H9 (cell line): ENCODE measurements at regions not wholly inside any gene's neighbourhood (a gene's known extent, or its start where the extent isn't known, plus 50 kb on each side); places are given as distances from the start of the nearest gene placed in this dataset.

Source experiments
- DNase-seq: peaks from one replicate; pipeline ENCODE4 v3.0.0-alpha.2; 2017
- H2AFZ ChIP-seq: one replicate; pipeline ENCODE4 v1.6.1; 2013; ENCODE audit warnings: mild to moderate bottlenecking, low read length, control low read depth, moderate library complexity
- H2AK5ac ChIP-seq: 2 replicates; pipeline ENCODE4 v1.6.1; 2013; ENCODE audit warnings: low read length, control low read depth, mixed read lengths; ENCODE audit not compliant: insufficient read length
- H2BK120ac ChIP-seq: one replicate; pipeline ENCODE4 v1.6.1; 2013; ENCODE audit warnings: low read depth, mild to moderate bottlenecking, low read length, control low read depth, inconsistent platforms; ENCODE audit not compliant: poor library complexity, severe bottlenecking
- H2BK12ac ChIP-seq: 2 replicates; pipeline ENCODE4 v1.6.1; 2013; ENCODE audit warnings: low read length, control low read depth, mixed read lengths, low read depth; ENCODE audit not compliant: insufficient read length
- H2BK15ac ChIP-seq: 2 replicates; pipeline ENCODE4 v1.6.1; 2013; ENCODE audit warnings: low read depth, low read length, control low read depth
- H2BK20ac ChIP-seq: one replicate; pipeline ENCODE4 v1.6.1; 2013; ENCODE audit warnings: low read depth, mild to moderate bottlenecking, low read length, control low read depth, inconsistent platforms; ENCODE audit not compliant: poor library complexity, severe bottlenecking
- H2BK5ac ChIP-seq: 2 replicates; pipeline ENCODE4 v1.6.1; 2013; ENCODE audit warnings: low read length, control low read depth, mixed read lengths; ENCODE audit not compliant: insufficient read length
- H3K14ac ChIP-seq: 2 replicates; pipeline ENCODE4 v1.6.1; 2013; ENCODE audit warnings: low read length, control low read depth; ENCODE audit not compliant: insufficient read depth
- H3K18ac ChIP-seq: 2 replicates; pipeline ENCODE4 v1.6.1; 2013; ENCODE audit warnings: low read depth, mild to moderate bottlenecking, mixed read lengths, low read length, control low read depth; ENCODE audit not compliant: insufficient read length
- H3K23ac ChIP-seq: 2 replicates; pipeline ENCODE4 v1.6.1; 2013; ENCODE audit warnings: low read length, control low read depth, mixed read lengths, low read depth; ENCODE audit not compliant: insufficient read length
- H3K23me2 ChIP-seq: 2 replicates; pipeline ENCODE4 v1.6.1; 2013; ENCODE audit warnings: low read depth, mild to moderate bottlenecking, mixed read lengths, low read length, control low read depth; ENCODE audit not compliant: insufficient read length, poor library complexity, severe bottlenecking
- H3K27ac ChIP-seq: 2 replicates; pipeline ENCODE4 v1.5.1; 2013; ENCODE audit warnings: low read length, control low read depth, mixed read lengths, low read depth; ENCODE audit not compliant: insufficient read length
- H3K27me3 ChIP-seq: 2 replicates; pipeline ENCODE4 v1.6.1; 2013; ENCODE audit warnings: low read length, control low read depth, inconsistent platforms; ENCODE audit not compliant: insufficient read depth
- H3K4ac ChIP-seq: 2 replicates; pipeline ENCODE4 v1.6.1; 2013; ENCODE audit warnings: low read depth, mild to moderate bottlenecking, control low read depth, inconsistent platforms, low read length, moderate library complexity
- H3K4me1 ChIP-seq: 2 replicates; pipeline ENCODE4 v1.6.1; 2013; ENCODE audit warnings: low read length, control low read depth, inconsistent platforms; ENCODE audit not compliant: insufficient read depth
- H3K4me2 ChIP-seq: 2 replicates; pipeline ENCODE4 v1.6.1; 2013; ENCODE audit warnings: low read length, control low read depth, mixed read lengths; ENCODE audit not compliant: insufficient read length, insufficient read depth
- H3K56ac ChIP-seq: 2 replicates; pipeline ENCODE4 v1.6.1; 2013; ENCODE audit warnings: low read depth, mild to moderate bottlenecking, mixed read lengths, low read length, control low read depth; ENCODE audit not compliant: insufficient read length
- H3K79me1 ChIP-seq: 2 replicates; pipeline ENCODE4 v1.6.1; 2013; ENCODE audit warnings: low read depth, mild to moderate bottlenecking, moderate library complexity, low read length, control low read depth, inconsistent platforms; ENCODE audit not compliant: insufficient read depth, poor library complexity, severe bottlenecking
- H3K79me2 ChIP-seq: 2 replicates; pipeline ENCODE4 v1.6.1; 2013; ENCODE audit warnings: low read length, control low read depth, inconsistent platforms; ENCODE audit not compliant: insufficient read depth
- H3K9ac ChIP-seq: 2 replicates; pipeline ENCODE4 v1.6.1; 2013; ENCODE audit warnings: low read length, control low read depth, mixed read lengths; ENCODE audit not compliant: insufficient read length; ENCODE audit errors: extremely low read depth
- H3K9me3 ChIP-seq: one replicate; pipeline ENCODE4 v1.6.1; 2013; ENCODE audit warnings: low read depth, low read length, inconsistent platforms; ENCODE audit not compliant: control insufficient read depth
- H3T11ph ChIP-seq: one replicate; pipeline ENCODE4 v1.6.1; 2013; ENCODE audit warnings: mild to moderate bottlenecking, low read length, control low read depth, inconsistent platforms
- H4K20me1 ChIP-seq: one replicate; pipeline ENCODE4 v1.6.1; 2013; ENCODE audit not compliant: control insufficient read depth, insufficient read length, insufficient read depth
- H4K5ac ChIP-seq: 2 replicates; pipeline ENCODE4 v1.6.1; 2013; ENCODE audit warnings: low read depth, mild to moderate bottlenecking, mixed read lengths, low read length, control low read depth; ENCODE audit not compliant: insufficient read length
- H4K8ac ChIP-seq: replicated peaks from 2 replicates; pipeline ENCODE4 v1.6.1; 2013; ENCODE audit warnings: low read length, control low read depth, mixed read lengths, low read depth; ENCODE audit not compliant: insufficient read length
- H4K91ac ChIP-seq: 2 replicates; pipeline ENCODE4 v1.6.1; 2013; ENCODE audit warnings: low read depth, mild to moderate bottlenecking, moderate library complexity, mixed read lengths, low read length, control low read depth; ENCODE audit not compliant: insufficient read length
- H3K27ac Mint-ChIP-seq, 3 experiments: 2 replicates in 2 of 3; 3 replicates in 1 of 3; pipeline ENCODE4 v1.8.0; 2020 to 2021; ENCODE audit warnings: mixed read lengths in 3 of 3, mild to moderate bottlenecking in 1 of 3, moderate library complexity in 1 of 3
- H3K27me3 Mint-ChIP-seq: 2 replicates; pipeline ENCODE4 v1.8.0; 2021; ENCODE audit warnings: low read depth, mild to moderate bottlenecking, moderate library complexity, mixed read lengths
- H3K36me3 Mint-ChIP-seq, 3 experiments: 2 replicates in 2 of 3; 3 replicates in 1 of 3; pipeline ENCODE4 v1.8.0; 2020 to 2021; ENCODE audit warnings: low read depth in 3 of 3, mixed read lengths in 3 of 3; ENCODE audit not compliant: insufficient read depth in 1 of 3
- H3K4me1 Mint-ChIP-seq, 2 experiments: 2 replicates each; pipeline ENCODE4 v1.8.0; 2020; ENCODE audit warnings: mixed read lengths in 2 of 2
- H3K4me3 Mint-ChIP-seq, 2 experiments: 2 replicates in 1 of 2; 3 replicates in 1 of 2; pipeline ENCODE4 v1.8.0; 2020 to 2021; ENCODE audit warnings: mild to moderate bottlenecking in 2 of 2, mixed read lengths in 2 of 2, moderate library complexity in 1 of 2
- H3K9me3 Mint-ChIP-seq, 2 experiments: 2 replicates in 1 of 2; 3 replicates in 1 of 2; pipeline ENCODE4 v1.8.0; 2020; ENCODE audit warnings: mild to moderate bottlenecking in 2 of 2, mixed read lengths in 2 of 2, moderate library complexity in 1 of 2
- CTCF ChIP-seq: fragments of 200-600 bp; sonication (generic); conservative IDR thresholded peaks from 3 replicates; pipeline ENCODE4 v1.8.0; 2021; ENCODE audit warnings: antibody characterized with exemption, mild to moderate bottlenecking
- WGBS: extraction: QIAGEN DNeasy Blood & Tissue Kit; methylation state at CpG from one replicate; pipeline ENCODE4 v1.1.7; 2013; ENCODE audit warnings: missing lambda C conversion rate, low lambda C conversion rate, mixed read lengths; ENCODE audit not compliant: insufficient read length; ENCODE audit errors: extremely low coverage; 5-methylcytosine and 5-hydroxymethylcytosine counted together

GRCh38 chr20:60294632-60295031, 336.4 kb downstream of the CDH26 start:
- Histone ChIP-seq H3K27ac (no peak overlapping the region), H4K20me1 (no peaks in the 10 kb centered on the region), H3K9ac (no peak overlapping the region), H2BK20ac (no peak overlapping the region), H4K91ac (no peak overlapping the region), H2AFZ (no peak overlapping the region), H3K18ac (no peak overlapping the region), H3K9me3 (peaks cover 7% of the 10 kb centered on the region), H2BK15ac (no peak overlapping the region), H3K79me2 (no peaks in the 10 kb centered on the region), H3K4me2 (no peak overlapping the region), H3K23ac (no peak overlapping the region), H4K8ac (no peak overlapping the region), H3K56ac (no peak overlapping the region), H2BK5ac (no peak overlapping the region), H3K23me2 (no peaks in the 10 kb centered on the region), H3K14ac (no peak overlapping the region), H2BK120ac (no peak overlapping the region), H4K5ac (no peak overlapping the region), H2BK12ac (no peak overlapping the region), H3T11ph (no peak overlapping the region), H3K4me1 (no peaks in the 10 kb centered on the region), H2AK5ac (no peak overlapping the region), H3K27me3 (no peaks in the 10 kb centered on the region), H3K4ac (no peak overlapping the region), H3K79me1 (no peaks in the 10 kb centered on the region)
- WGBS = no CpG with 5 or more reads among the region's 8 CpGs
- no peak for TF ChIP-seq CTCF
- DNase-seq = no peak
- no peak overlapping the region; a peak in 2 of 7 replicates for H3K27ac Mint-ChIP-seq
- peaks cover 5 to 7% (median 6%) of the 10 kb centered on the region in 3 experiments; a peak in 6 of 7 replicates for H3K36me3 Mint-ChIP-seq
- H3K4me3 Mint-ChIP-seq = no peak overlapping the region
- H3K4me1 Mint-ChIP-seq = no peaks in the 10 kb centered on the region
- peaks cover 22% of the 10 kb centered on the region for H3K27me3 Mint-ChIP-seq
- peaks cover 24 to 40% of the 10 kb centered on the region in 2 experiments for H3K9me3 Mint-ChIP-seq
